NT2/D1 (cell line): ENCODE measurements at regions not wholly inside any gene's neighbourhood (a gene's known extent, or its start where the extent isn't known, plus 50 kb on each side); places are given as distances from the start of the nearest gene placed in this dataset.

Source experiments
- SUZ12 ChIP-seq: IDR thresholded peaks from 2 replicates; pipeline ENCODE4 v1.6.1; 2011; ENCODE audit not compliant: insufficient read length, insufficient read depth; ENCODE audit errors: extremely low read depth
- ZNF274 ChIP-seq: IDR thresholded peaks from 2 replicates; pipeline ENCODE4 v1.6.1; 2011; ENCODE audit warnings: mild to moderate bottlenecking, low read depth, low read length

DNA sequence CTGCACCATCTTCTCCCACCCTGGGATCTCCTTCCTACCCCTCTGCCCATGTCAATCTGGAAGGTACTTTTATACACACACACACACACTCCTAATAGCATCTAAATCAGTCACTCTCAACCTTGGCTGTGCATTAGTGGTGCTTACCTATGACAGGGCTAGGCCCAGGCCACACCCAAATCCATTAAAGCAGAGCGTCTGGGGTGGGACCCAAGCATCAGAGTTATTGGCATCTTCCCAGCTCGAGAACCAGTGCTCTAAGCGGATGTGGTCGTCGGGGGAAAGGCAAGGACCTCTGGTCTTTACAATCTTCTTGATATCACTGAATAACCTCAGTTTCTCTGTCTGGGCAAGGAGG lies 194.6 kb downstream of the TRIM29 start:
- no peak for TF ChIP-seq SUZ12
- TF ChIP-seq ZNF274 = no peak
